ENCODE measurements at regions not wholly inside any gene's neighbourhood (a gene's known extent, or its start where the extent isn't known, plus 50 kb on each side); places are given as distances from the start of the nearest gene placed in this dataset.

DNA sequence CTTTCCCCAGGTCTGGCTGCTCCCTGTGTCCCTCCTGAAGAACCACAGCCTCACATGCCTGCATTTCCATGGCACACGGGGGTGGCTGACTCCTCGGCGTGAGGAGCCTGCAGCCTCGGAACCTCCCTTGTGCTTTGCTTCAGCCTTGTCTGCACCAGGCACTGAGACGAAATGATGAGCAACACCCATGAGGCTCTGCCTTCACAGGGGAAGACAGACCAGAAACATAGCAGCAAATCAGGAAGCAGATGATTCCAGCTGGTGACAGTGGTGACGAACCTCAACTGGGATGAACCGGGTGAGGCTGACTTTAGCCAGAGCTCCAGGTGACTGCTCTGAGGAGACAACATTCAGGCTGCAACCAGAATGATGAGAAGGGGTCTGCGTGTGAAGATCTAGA lies 84.5 kb upstream of the SMNDC1 start:
- Histone ChIP-seq H3K9me3 (ENCODE audit: control insufficient read depth, low read depth, low read length) (no peaks in the 10 kb centered on the region), H3K79me2 (ENCODE audit: control insufficient read depth, insufficient read depth, low read length) (no peaks in the 10 kb centered on the region), H3K27me3 (ENCODE audit: control insufficient read depth, extremely low read depth, insufficient read depth, low read length) (no peaks in the 10 kb centered on the region), H3K4me1 (ENCODE audit: control insufficient read depth, extremely low read depth, insufficient read depth, low read length) (peaks cover 10% of the 10 kb centered on the region), H3K9me1 (ENCODE audit: control insufficient read depth, extremely low read depth, insufficient read depth, low read length) (no peaks in the 10 kb centered on the region), H3K36me3 (ENCODE audit: control insufficient read depth in 2 of 2, extremely low read depth in 1 of 2, insufficient read depth in 2 of 2, low read length in 2 of 2) (no peaks in the 10 kb centered on the region), H4K20me1 (ENCODE audit: control insufficient read depth, extremely low read depth, insufficient read depth, low read length) (no peaks in the 10 kb centered on the region), H3K27ac (ENCODE audit: control insufficient read depth, insufficient read depth, low read length) (no peak overlapping the region), H3K4me3 (ENCODE audit: control insufficient read depth in 2 of 3, extremely low read depth in 1 of 3, insufficient read depth in 2 of 3, low read depth in 1 of 3, low read length in 3 of 3) (no peak overlapping the region), H3K9ac (ENCODE audit: control insufficient read depth, extremely low read depth, insufficient read depth, low read length) (no peak overlapping the region), H2AFZ (ENCODE audit: control insufficient read depth, low read length) (no peak overlapping the region), H3K4me2 (ENCODE audit: control insufficient read depth, extremely low read depth, insufficient read depth, low read depth, low read length) (no peak overlapping the region)
- FAIRE-seq: no peak
- dilution Hi-C loops (cut with MboI; ENCODE audit: extremely low pct_ligation_motif_present, low sequenced_read_pairs): no loop called here
- DNase-seq (ENCODE audit: low read depth, low spot score): no peak
- TF ChIP-seq EZH2 (IDR thresholded peaks at IDR 0.05; ENCODE audit: low read length) (no peak), CTCF (optimal IDR thresholded peaks at IDR 0.05 in 1 of 3, IDR thresholded peaks at IDR 0.05 in 1 of 3, conservative IDR thresholded peaks at IDR 0.05 in 1 of 3; ENCODE audit: extremely low read depth in 1 of 3, insufficient read depth in 2 of 3, low read length in 3 of 3) (no peak)

DNA sequence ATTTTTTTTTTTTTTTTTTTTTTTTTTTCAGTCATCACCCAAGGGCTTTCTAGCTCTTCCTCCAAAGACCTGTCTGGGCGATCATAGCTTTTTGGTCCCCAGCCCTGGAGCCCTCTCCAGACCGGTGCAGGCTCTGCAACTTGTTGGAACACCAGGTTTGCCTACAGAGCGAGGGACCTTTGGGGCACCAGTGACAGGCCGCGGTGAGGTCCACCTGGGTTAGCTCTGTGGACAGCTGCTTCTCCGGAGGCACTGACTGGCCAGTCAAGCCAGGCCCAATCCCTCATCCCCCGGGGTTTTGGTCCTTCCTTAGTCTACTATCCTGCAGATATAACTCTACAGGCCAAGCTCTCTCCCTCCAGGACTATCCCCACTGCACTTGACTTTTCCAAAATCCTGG lies 86.8 kb upstream of the SMNDC1 start:
- Histone ChIP-seq H3K4me2 (ENCODE audit: control insufficient read depth, extremely low read depth, insufficient read depth, low read depth, low read length) (no peak overlapping the region), H3K4me1 (ENCODE audit: control insufficient read depth, extremely low read depth, insufficient read depth, low read length) (peaks cover 10% of the 10 kb centered on the region), H3K9me3 (ENCODE audit: control insufficient read depth, low read depth, low read length) (no peaks in the 10 kb centered on the region), H3K4me3 (ENCODE audit: control insufficient read depth in 2 of 3, extremely low read depth in 1 of 3, insufficient read depth in 2 of 3, low read depth in 1 of 3, low read length in 3 of 3) (no peak overlapping the region), H3K36me3 (ENCODE audit: control insufficient read depth in 2 of 2, extremely low read depth in 1 of 2, insufficient read depth in 2 of 2, low read length in 2 of 2) (no peaks in the 10 kb centered on the region), H3K27ac (ENCODE audit: control insufficient read depth, insufficient read depth, low read length) (no peak overlapping the region), H4K20me1 (ENCODE audit: control insufficient read depth, extremely low read depth, insufficient read depth, low read length) (no peaks in the 10 kb centered on the region), H3K9me1 (ENCODE audit: control insufficient read depth, extremely low read depth, insufficient read depth, low read length) (no peaks in the 10 kb centered on the region), H3K27me3 (ENCODE audit: control insufficient read depth, extremely low read depth, insufficient read depth, low read length) (no peaks in the 10 kb centered on the region), H3K9ac (ENCODE audit: control insufficient read depth, extremely low read depth, insufficient read depth, low read length) (no peak overlapping the region), H2AFZ (ENCODE audit: control insufficient read depth, low read length) (no peak overlapping the region), H3K79me2 (ENCODE audit: control insufficient read depth, insufficient read depth, low read length) (no peaks in the 10 kb centered on the region)
- FAIRE-seq (no peak), DNase-seq (ENCODE audit: low read depth, low spot score) (no peak)
- dilution Hi-C loops (cut with MboI; ENCODE audit: extremely low pct_ligation_motif_present, low sequenced_read_pairs): no loop called here
- TF ChIP-seq CTCF (optimal IDR thresholded peaks at IDR 0.05 in 1 of 3, IDR thresholded peaks at IDR 0.05 in 1 of 3, conservative IDR thresholded peaks at IDR 0.05 in 1 of 3; ENCODE audit: extremely low read depth in 1 of 3, insufficient read depth in 2 of 3, low read length in 3 of 3) (no peak), EZH2 (IDR thresholded peaks at IDR 0.05; ENCODE audit: low read length) (no peak)

Data from keratinocyte (primary cell).